ENCODE measurements at regions not wholly inside any gene's neighbourhood (a gene's known extent, or its start where the extent isn't known, plus 50 kb on each side); places are given as distances from the start of the nearest gene placed in this dataset.

DNA sequence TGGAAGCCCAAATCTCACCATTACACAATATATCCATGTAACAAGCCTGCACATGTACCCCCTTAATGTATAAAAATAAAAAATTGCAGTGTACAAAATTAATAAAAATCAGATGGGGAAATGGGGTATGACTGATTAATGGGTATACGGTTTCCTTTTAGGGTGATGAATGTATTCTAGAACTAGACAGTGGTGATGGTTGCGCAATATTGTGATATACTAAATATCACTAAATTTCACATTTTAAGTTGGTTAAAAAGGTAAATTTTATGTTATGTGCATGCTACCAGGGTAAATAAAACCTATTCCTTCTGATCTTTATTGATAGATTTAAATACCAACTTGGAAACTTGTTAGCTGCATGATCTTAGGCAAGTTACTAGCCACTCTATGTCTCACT lies 129.4 kb downstream of the SPANXA1 start:
- TF ChIP-seq TCF7L2 (IDR thresholded peaks at IDR 0.05; ENCODE audit: borderline replicate concordance, low read depth, low read length), result no peak
- TF ChIP-seq ZNF585B (tag by site-specific recombination; IDR thresholded peaks at IDR 0.05), result no peak
- TF ChIP-seq, protein P1, sequence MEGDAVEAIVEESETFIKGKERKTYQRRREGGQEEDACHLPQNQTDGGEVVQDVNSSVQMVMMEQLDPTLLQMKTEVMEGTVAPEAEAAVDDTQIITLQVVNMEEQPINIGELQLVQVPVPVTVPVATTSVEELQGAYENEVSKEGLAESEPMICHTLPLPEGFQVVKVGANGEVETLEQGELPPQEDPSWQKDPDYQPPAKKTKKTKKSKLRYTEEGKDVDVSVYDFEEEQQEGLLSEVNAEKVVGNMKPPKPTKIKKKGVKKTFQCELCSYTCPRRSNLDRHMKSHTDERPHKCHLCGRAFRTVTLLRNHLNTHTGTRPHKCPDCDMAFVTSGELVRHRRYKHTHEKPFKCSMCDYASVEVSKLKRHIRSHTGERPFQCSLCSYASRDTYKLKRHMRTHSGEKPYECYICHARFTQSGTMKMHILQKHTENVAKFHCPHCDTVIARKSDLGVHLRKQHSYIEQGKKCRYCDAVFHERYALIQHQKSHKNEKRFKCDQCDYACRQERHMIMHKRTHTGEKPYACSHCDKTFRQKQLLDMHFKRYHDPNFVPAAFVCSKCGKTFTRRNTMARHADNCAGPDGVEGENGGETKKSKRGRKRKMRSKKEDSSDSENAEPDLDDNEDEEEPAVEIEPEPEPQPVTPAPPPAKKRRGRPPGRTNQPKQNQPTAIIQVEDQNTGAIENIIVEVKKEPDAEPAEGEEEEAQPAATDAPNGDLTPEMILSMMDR (tag by site-specific recombination; IDR thresholded peaks at IDR 0.05), result no peak
- TF ChIP-seq KLF16 (tag by site-specific recombination; IDR thresholded peaks at IDR 0.05), result no peak
- TF ChIP-seq ZNF600 (tag by site-specific recombination; IDR thresholded peaks at IDR 0.05), result no peak
- TF ChIP-seq FEZF1 (tag by site-specific recombination; IDR thresholded peaks at IDR 0.05), result no peak

Data from HEK293 (cell line).